AG09309 (cell line): ENCODE measurements at regions not wholly inside any gene's neighbourhood (a gene's known extent, or its start where the extent isn't known, plus 50 kb on each side); places are given as distances from the start of the nearest gene placed in this dataset.

Experiments used
- DNase-seq: peaks from one replicate; pipeline ENCODE4 v3.0.0-alpha.2; 2010; ENCODE audit warnings: low read depth
- H3K4me3 ChIP-seq: 2 replicates; pipeline ENCODE4 v1.5.1; 2011; ENCODE audit warnings: mild to moderate bottlenecking, low read depth, low read length, moderate library complexity; ENCODE audit not compliant: control insufficient read depth
- CTCF ChIP-seq: IDR thresholded peaks from 2 replicates; pipeline ENCODE4 v1.5.1; 2011; ENCODE audit warnings: mild to moderate bottlenecking, low read depth, low read length, inconsistent platforms; ENCODE audit not compliant: insufficient read depth, control insufficient read depth; ENCODE audit errors: missing control alignments

- no peak overlapping the region for H3K4me3 ChIP-seq
- DNase-seq: no peak
- TF ChIP-seq CTCF: no peak
Observed at GRCh38 chrX:140848800-140849199, 139.2 kb downstream of the LINC00632 start.

GRCh38 chrX:140860718-140861117 is 141.7 kb upstream of the SPANXB1 start:
- no peak for TF ChIP-seq CTCF
- no peak overlapping the region for H3K4me3 ChIP-seq
- DNase-seq: no peak

- DNase-seq: no peak
- no peak overlapping the region for H3K4me3 ChIP-seq
- no peak for TF ChIP-seq CTCF
Observed at GRCh38 chrX:140866446-140866845, 135.9 kb upstream of the SPANXB1 start.

- no peak for DNase-seq
- TF ChIP-seq CTCF: no peak
- H3K4me3 ChIP-seq: no peak overlapping the region
Observed at GRCh38 chrX:140912606-140913005, 89.8 kb upstream of the SPANXB1 start.

- H3K4me3 ChIP-seq: no peak overlapping the region
- no peak for DNase-seq
- no peak for TF ChIP-seq CTCF
Observed at GRCh38 chrX:140913802-140914501, 88.4 kb upstream of the SPANXB1 start.

- DNase-seq: no peak
- no peak for TF ChIP-seq CTCF
- H3K4me3 ChIP-seq: no peak overlapping the region
Observed at GRCh38 chrX:140916872-140917271, 85.5 kb upstream of the SPANXB1 start.
